ENCODE measurements at regions not wholly inside any gene's neighbourhood (a gene's known extent, or its start where the extent isn't known, plus 50 kb on each side); places are given as distances from the start of the nearest gene placed in this dataset.

DNA sequence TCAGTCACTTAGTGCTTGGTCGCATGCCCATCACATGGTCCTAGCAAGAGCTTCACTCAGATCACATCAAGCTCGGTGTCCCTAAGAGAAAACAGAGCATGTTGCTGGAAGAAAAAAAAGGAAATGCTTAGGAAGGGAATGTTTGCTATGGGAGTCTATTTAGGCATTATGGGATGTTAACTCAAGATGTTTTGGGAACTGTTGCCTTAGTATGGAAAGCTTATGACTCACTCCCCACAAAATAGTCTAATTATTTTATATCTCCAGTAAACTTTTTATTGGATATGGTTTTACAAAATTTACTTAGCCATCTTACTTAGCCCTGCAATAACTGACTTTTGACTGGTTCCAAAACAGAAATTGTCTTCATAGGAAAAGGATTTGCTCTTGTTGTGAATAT lies 439.5 kb upstream of the ZEB2 start:
- ATAC-seq, result no peak
- TF ChIP-seq BACH2 (CRISPR knock-in tag; IDR thresholded peaks at IDR 0.05; ENCODE audit: borderline replicate concordance) (no peak), ZC3H10 (CRISPR knock-in tag; IDR thresholded peaks at IDR 0.05) (no peak), ZNF8 (CRISPR knock-in tag; IDR thresholded peaks at IDR 0.05) (no peak), CSDC2 (CRISPR knock-in tag; IDR thresholded peaks at IDR 0.05) (no peak), TOX (CRISPR knock-in tag; IDR thresholded peaks at IDR 0.05; ENCODE audit: borderline replicate concordance) (no peak)

DNA sequence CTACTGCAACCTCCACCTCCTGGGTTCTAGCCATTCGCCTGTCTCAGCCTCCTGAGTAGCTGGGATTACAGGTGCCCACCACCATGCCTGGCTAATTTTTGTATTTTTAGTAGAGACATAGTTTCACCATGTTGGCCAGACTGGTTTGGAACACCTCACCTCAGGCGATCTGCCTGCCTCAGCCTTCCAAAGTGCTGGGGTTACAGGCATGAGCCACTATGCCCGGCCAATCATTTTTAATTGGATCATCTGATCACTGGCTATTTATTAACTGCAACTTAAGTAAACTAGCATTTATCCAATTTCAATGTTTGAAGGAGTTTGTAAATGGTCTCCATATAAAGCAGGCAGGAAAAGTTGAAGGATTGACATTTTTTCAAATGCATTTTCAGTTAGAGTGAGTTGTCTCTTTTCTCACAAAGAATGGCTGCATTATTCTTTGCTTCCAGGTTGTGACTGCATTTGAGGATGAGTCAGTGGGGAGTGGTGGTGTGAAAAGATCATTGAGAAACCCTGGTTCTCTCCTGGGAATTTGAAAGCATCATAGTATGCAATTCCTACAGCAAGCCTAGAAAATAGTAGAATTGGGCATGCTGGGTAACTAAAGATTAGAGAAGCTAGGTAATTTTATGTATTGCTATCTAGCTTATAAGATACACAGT lies 431.1 kb upstream of the ZEB2 start:
- no peak for TF ChIP-seq ZFP3 (CRISPR knock-in tag; IDR thresholded peaks at IDR 0.05)
- no peak for TF ChIP-seq TCF4 (CRISPR knock-in tag; IDR thresholded peaks at IDR 0.05; ENCODE audit: borderline replicate concordance)
- TF ChIP-seq, protein P1, sequence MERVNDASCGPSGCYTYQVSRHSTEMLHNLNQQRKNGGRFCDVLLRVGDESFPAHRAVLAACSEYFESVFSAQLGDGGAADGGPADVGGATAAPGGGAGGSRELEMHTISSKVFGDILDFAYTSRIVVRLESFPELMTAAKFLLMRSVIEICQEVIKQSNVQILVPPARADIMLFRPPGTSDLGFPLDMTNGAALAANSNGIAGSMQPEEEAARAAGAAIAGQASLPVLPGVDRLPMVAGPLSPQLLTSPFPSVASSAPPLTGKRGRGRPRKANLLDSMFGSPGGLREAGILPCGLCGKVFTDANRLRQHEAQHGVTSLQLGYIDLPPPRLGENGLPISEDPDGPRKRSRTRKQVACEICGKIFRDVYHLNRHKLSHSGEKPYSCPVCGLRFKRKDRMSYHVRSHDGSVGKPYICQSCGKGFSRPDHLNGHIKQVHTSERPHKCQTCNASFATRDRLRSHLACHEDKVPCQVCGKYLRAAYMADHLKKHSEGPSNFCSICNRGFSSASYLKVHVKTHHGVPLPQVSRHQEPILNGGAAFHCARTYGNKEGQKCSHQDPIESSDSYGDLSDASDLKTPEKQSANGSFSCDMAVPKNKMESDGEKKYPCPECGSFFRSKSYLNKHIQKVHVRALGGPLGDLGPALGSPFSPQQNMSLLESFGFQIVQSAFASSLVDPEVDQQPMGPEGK (CRISPR knock-in tag; IDR thresholded peaks at IDR 0.05; ENCODE audit: borderline replicate concordance), result no peak
- TF ChIP-seq, protein P2, sequence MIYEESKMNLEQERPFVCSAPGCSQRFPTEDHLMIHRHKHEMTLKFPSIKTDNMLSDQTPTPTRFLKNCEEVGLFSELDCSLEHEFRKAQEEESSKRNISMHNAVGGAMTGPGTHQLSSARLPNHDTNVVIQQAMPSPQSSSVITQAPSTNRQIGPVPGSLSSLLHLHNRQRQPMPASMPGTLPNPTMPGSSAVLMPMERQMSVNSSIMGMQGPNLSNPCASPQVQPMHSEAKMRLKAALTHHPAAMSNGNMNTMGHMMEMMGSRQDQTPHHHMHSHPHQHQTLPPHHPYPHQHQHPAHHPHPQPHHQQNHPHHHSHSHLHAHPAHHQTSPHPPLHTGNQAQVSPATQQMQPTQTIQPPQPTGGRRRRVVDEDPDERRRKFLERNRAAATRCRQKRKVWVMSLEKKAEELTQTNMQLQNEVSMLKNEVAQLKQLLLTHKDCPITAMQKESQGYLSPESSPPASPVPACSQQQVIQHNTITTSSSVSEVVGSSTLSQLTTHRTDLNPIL (CRISPR knock-in tag; IDR thresholded peaks at IDR 0.05; ENCODE audit: low read depth), result no peak
- TF ChIP-seq OSR1 (CRISPR knock-in tag; IDR thresholded peaks at IDR 0.05), result no peak
- peak; percentile 45; the same call in 2 of the 3 replicates for ATAC-seq

DNA sequence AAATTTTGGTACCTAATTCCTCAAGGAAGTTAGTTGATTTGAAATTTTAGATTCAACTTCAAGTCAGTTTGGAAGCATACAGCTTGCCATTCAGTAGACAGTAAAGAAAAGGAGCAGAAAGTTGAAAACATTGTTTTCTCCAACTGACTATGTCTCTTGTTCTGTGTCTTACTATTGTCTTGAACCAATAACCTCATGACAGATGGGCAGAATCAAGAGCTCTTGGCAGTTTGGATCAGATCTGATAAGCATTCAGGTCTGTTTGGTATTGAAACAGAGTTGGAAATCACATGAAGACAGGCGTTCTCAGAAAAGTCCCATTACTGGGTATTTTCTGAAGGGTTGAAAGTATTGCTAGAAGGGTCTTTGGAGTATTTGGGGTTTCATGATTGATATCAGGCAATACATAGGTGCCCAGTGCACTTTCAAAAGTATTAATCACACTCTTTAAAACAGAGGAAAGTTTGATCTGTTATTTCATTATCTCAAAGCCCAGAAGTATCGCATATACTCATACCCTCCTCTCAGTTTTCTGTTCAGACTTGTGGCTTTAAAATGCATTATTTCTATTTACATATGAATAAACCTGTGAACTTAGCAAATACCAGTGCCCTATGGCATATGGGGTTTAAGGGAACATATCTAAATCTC lies 428.4 kb upstream of the ZEB2 start:
- TF ChIP-seq BACH2 (CRISPR knock-in tag; IDR thresholded peaks at IDR 0.05; ENCODE audit: borderline replicate concordance) (no peak), SNAI2 (CRISPR knock-in tag; IDR thresholded peaks at IDR 0.05) (no peak), ZFP3 (CRISPR knock-in tag; IDR thresholded peaks at IDR 0.05) (no peak), ZNF8 (CRISPR knock-in tag; IDR thresholded peaks at IDR 0.05) (no peak), ZNF70 (CRISPR knock-in tag; IDR thresholded peaks at IDR 0.05) (no peak)
- TF ChIP-seq, protein P3, sequence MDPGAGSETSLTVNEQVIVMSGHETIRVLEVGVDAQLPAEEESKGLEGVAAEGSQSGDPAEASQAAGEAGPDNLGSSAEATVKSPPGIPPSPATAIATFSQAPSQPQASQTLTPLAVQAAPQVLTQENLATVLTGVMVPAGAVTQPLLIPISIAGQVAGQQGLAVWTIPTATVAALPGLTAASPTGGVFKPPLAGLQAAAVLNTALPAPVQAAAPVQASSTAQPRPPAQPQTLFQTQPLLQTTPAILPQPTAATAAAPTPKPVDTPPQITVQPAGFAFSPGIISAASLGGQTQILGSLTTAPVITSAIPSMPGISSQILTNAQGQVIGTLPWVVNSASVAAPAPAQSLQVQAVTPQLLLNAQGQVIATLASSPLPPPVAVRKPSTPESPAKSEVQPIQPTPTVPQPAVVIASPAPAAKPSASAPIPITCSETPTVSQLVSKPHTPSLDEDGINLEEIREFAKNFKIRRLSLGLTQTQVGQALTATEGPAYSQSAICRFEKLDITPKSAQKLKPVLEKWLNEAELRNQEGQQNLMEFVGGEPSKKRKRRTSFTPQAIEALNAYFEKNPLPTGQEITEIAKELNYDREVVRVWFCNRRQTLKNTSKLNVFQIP (CRISPR knock-in tag; IDR thresholded peaks at IDR 0.05; ENCODE audit: borderline replicate concordance, low read depth), result no peak
- TF ChIP-seq, protein P2 (CRISPR knock-in tag; IDR thresholded peaks at IDR 0.05; ENCODE audit: low read depth), result no peak
- TF ChIP-seq, protein P1 (CRISPR knock-in tag; IDR thresholded peaks at IDR 0.05; ENCODE audit: borderline replicate concordance), result no peak
- no peak for ATAC-seq

DNA sequence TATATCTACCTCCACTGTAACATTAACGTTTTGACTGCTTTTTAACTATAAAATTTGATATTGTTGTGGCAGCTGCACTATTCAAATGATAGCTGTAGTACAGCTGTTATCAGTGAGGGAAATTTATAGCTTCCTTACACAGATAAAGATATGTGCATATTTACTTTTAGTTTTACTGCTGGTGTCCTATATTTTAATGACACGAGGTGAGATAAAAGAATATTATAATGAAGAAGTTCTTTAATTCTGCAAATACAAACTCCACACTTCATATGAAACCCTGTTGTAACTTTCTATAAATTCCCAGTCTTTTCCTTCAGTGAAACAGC lies 427.8 kb upstream of the ZEB2 start:
- no peak for ATAC-seq
- TF ChIP-seq ZC3H10 (CRISPR knock-in tag; IDR thresholded peaks at IDR 0.05) (no peak), ZNF565 (CRISPR knock-in tag; conservative IDR thresholded peaks at IDR 0.05; ENCODE audit: low read depth) (no peak), TCF4 (CRISPR knock-in tag; IDR thresholded peaks at IDR 0.05; ENCODE audit: borderline replicate concordance) (no peak), RARB (CRISPR knock-in tag; IDR thresholded peaks at IDR 0.05) (no peak)

DNA sequence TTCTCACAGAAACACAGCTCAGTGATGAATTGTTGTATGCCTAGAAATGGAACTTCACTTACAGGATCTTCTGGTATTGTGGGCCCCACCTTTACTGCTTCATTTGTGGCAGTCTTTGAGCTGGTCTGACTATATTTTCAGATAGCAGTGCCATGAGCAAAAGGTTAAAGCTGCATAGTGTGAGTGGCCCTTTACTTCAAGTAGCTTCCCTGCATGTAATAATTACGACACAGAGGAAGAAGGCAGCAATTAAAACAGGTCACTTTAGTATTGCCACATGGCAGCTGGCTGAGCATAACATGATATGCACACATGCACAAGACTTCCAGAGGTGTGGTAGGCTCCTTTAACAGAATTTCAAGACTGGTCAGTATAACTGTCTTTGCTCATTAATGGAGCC lies 426.3 kb upstream of the ZEB2 start:
- ATAC-seq, result no peak
- TF ChIP-seq ZC3H10 (CRISPR knock-in tag; IDR thresholded peaks at IDR 0.05), result no peak
- TF ChIP-seq BACH2 (CRISPR knock-in tag; IDR thresholded peaks at IDR 0.05; ENCODE audit: borderline replicate concordance), result no peak
- no peak for TF ChIP-seq TCF4 (CRISPR knock-in tag; IDR thresholded peaks at IDR 0.05; ENCODE audit: borderline replicate concordance)
- TF ChIP-seq ISL1 (CRISPR knock-in tag; IDR thresholded peaks at IDR 0.05), result no peak
- TF ChIP-seq, protein P4, sequence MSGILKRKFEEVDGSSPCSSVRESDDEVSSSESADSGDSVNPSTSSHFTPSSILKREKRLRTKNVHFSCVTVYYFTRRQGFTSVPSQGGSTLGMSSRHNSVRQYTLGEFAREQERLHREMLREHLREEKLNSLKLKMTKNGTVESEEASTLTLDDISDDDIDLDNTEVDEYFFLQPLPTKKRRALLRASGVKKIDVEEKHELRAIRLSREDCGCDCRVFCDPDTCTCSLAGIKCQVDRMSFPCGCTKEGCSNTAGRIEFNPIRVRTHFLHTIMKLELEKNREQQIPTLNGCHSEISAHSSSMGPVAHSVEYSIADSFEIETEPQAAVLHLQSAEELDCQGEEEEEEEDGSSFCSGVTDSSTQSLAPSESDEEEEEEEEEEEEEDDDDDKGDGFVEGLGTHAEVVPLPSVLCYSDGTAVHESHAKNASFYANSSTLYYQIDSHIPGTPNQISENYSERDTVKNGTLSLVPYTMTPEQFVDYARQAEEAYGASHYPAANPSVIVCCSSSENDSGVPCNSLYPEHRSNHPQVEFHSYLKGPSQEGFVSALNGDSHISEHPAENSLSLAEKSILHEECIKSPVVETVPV (CRISPR knock-in tag; IDR thresholded peaks at IDR 0.05), result no peak
- no peak for TF ChIP-seq SNAI2 (CRISPR knock-in tag; IDR thresholded peaks at IDR 0.05)
- TF ChIP-seq GLIS3 (CRISPR knock-in tag; IDR thresholded peaks at IDR 0.05), result no peak
- TF ChIP-seq, protein P5, sequence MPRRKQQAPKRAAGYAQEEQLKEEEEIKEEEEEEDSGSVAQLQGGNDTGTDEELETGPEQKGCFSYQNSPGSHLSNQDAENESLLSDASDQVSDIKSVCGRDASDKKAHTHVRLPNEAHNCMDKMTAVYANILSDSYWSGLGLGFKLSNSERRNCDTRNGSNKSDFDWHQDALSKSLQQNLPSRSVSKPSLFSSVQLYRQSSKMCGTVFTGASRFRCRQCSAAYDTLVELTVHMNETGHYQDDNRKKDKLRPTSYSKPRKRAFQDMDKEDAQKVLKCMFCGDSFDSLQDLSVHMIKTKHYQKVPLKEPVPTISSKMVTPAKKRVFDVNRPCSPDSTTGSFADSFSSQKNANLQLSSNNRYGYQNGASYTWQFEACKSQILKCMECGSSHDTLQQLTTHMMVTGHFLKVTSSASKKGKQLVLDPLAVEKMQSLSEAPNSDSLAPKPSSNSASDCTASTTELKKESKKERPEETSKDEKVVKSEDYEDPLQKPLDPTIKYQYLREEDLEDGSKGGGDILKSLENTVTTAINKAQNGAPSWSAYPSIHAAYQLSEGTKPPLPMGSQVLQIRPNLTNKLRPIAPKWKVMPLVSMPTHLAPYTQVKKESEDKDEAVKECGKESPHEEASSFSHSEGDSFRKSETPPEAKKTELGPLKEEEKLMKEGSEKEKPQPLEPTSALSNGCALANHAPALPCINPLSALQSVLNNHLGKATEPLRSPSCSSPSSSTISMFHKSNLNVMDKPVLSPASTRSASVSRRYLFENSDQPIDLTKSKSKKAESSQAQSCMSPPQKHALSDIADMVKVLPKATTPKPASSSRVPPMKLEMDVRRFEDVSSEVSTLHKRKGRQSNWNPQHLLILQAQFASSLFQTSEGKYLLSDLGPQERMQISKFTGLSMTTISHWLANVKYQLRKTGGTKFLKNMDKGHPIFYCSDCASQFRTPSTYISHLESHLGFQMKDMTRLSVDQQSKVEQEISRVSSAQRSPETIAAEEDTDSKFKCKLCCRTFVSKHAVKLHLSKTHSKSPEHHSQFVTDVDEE (CRISPR knock-in tag; IDR thresholded peaks at IDR 0.05), result no peak
